ENCODE measurements at regions not wholly inside any gene's neighbourhood (a gene's known extent, or its start where the extent isn't known, plus 50 kb on each side); places are given as distances from the start of the nearest gene placed in this dataset.

GRCh38 chr10:112004075-112004474 is 179.5 kb downstream of the GPAM start:
- no peak for DNase-seq (ENCODE audit: low spot score in 2 of 2)
- Histone ChIP-seq H3K36me3 (no peaks in the 10 kb centered on the region), H3K27ac (no peak overlapping the region), H3K4me1 (no peaks in the 10 kb centered on the region), H3K9me3 (no peaks in the 10 kb centered on the region), H3K4me3 (no peak overlapping the region), H3K27me3 (no peaks in the 10 kb centered on the region)
- TF ChIP-seq POLR2A (IDR thresholded peaks at IDR 0.05) (no peak), CTCF (IDR thresholded peaks at IDR 0.05) (no peak), EP300 (IDR thresholded peaks at IDR 0.05) (no peak), POLR2AphosphoS5 (IDR thresholded peaks at IDR 0.05) (no peak)
- 88% methylated on average over 4 of the region's 4 CpGs for whole genome bisulfite sequencing

DNA sequence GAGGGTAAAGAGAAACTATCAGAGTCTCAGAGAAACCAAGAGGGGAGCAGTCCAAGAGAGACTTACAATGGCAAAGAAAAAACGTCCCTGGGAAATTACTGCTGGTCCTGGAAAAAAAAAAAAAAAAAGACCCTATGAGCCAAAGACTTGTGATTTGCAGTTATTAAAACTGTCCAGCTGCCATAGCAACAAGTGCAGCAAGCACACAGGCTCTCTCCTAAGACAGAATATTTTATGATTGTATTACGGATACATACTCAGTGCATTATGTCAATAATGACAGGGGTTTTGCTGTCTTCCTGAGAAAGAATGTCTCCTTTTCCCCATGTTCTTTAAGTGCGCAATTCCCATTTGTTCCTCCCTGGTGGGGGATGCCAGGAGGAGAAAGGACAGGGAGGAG is 178.5 kb downstream of the GPAM start:
- 73% methylated on average over 3 of the region's 3 CpGs for WGBS

GRCh38 chr10:112006407-112006806 is 177.2 kb downstream of the GPAM start:
- no peak overlapping the region for H3K27ac ChIP-seq
- no peaks in the 10 kb centered on the region for H3K27me3 ChIP-seq
- no peak for DNase-seq (ENCODE audit: low spot score in 2 of 2)
- H3K4me1 ChIP-seq = no peaks in the 10 kb centered on the region
- no peak overlapping the region for H3K4me3 ChIP-seq
- H3K9me3 ChIP-seq = no peaks in the 10 kb centered on the region
- no peak for TF ChIP-seq POLR2A (IDR thresholded peaks at IDR 0.05)
- TF ChIP-seq CTCF (IDR thresholded peaks at IDR 0.05) = no peak
- TF ChIP-seq EP300 (IDR thresholded peaks at IDR 0.05) = no peak
- TF ChIP-seq POLR2AphosphoS5 (IDR thresholded peaks at IDR 0.05) = no peak
- WGBS = 95% methylated on average over 2 of the region's 2 CpGs
- no peaks in the 10 kb centered on the region for H3K36me3 ChIP-seq

More for the DNA sequence above, 178.5 kb downstream of the GPAM start:
- Histone ChIP-seq H3K4me3 (no peak overlapping the region), H3K27ac (no peak overlapping the region), H3K9me3 (no peaks in the 10 kb centered on the region), H3K27me3 (no peaks in the 10 kb centered on the region), H3K36me3 (no peaks in the 10 kb centered on the region), H3K4me1 (no peaks in the 10 kb centered on the region)
- no peak for DNase-seq (ENCODE audit: low spot score in 2 of 2)
- TF ChIP-seq CTCF (IDR thresholded peaks at IDR 0.05) (no peak), POLR2A (IDR thresholded peaks at IDR 0.05) (no peak), EP300 (IDR thresholded peaks at IDR 0.05) (no peak)

- no peaks in the 10 kb centered on the region for H3K9me3 ChIP-seq
- H3K4me3 ChIP-seq = no peak overlapping the region
- H3K36me3 ChIP-seq = no peaks in the 10 kb centered on the region
- no peak for DNase-seq (ENCODE audit: low spot score in 2 of 2)
- H3K27me3 ChIP-seq = no peaks in the 10 kb centered on the region
- H3K27ac ChIP-seq = no peak overlapping the region
- WGBS = 66% methylated on average over 7 of the region's 7 CpGs
- no peaks in the 10 kb centered on the region for H3K4me1 ChIP-seq
- TF ChIP-seq CTCF (IDR thresholded peaks at IDR 0.05) (no peak), EP300 (IDR thresholded peaks at IDR 0.05) (no peak), POLR2AphosphoS5 (IDR thresholded peaks at IDR 0.05) (no peak), POLR2A (IDR thresholded peaks at IDR 0.05) (no peak)
Measured at GRCh38 chr10:112006831-112007230, 176.7 kb downstream of the GPAM start.

DNA sequence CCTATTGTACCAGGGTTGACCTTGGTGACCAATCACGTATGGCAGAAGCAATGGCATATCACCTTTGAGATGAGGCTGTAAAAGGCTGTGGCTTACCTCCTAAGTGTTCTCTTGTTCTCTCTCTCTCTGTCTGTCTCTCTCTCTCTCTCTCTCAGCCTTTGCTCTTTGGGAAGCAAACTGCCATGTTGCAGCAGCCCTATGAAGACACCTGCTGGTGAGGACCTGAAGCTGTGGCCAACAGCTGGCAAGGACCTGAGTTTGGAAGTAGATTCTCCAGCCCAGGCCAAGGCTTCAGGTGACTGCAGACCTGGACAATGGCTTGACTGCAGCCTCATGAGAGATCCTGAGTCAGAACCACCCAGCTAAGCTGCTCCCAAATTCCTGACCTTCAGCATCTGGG is 161.4 kb downstream of the GPAM start:
- H3K9me3 ChIP-seq = no peaks in the 10 kb centered on the region
- WGBS = 69% methylated on average over 1 of the region's 1 CpG
- no peak overlapping the region for H3K4me3 ChIP-seq
- no peaks in the 10 kb centered on the region for H3K36me3 ChIP-seq
- H3K4me1 ChIP-seq = no peaks in the 10 kb centered on the region
- DNase-seq (ENCODE audit: low spot score in 2 of 2) = no peak
- no peaks in the 10 kb centered on the region for H3K27me3 ChIP-seq
- TF ChIP-seq EP300 (IDR thresholded peaks at IDR 0.05) (no peak), POLR2AphosphoS5 (IDR thresholded peaks at IDR 0.05) (no peak), POLR2A (IDR thresholded peaks at IDR 0.05) (no peak), CTCF (IDR thresholded peaks at IDR 0.05) (no peak)
- H3K27ac ChIP-seq = no peak overlapping the region
